ENCODE measurements at regions not wholly inside any gene's neighbourhood (a gene's known extent, or its start where the extent isn't known, plus 50 kb on each side); places are given as distances from the start of the nearest gene placed in this dataset.

DNA sequence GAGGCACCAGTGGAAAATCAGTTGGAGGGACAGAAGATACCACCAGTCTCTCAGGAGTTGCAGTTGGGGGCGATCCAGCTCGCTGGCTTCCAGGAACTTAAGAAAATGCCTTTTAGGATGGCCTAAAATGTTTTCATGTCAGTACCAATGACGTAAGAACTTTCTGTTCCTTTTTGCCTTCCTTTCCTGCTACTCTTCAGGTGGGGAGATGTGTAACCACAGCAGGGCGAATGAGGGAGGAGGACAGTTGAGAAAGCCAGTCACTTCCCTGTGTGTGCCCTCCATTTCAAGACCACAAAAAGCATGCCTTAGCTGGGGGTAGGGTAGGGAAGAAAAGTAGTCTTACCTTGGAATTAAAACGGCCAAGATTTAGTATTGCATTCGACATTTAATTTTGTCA lies 941.6 kb downstream of the NLGN4Y start:
- no peaks in the 10 kb centered on the region for H3K9me3 ChIP-seq
- H3K36me3 ChIP-seq, result no peaks in the 10 kb centered on the region
- no peaks in the 10 kb centered on the region for H3K27me3 ChIP-seq
- no peak overlapping the region for H3K27ac ChIP-seq
- intact Hi-C loops (cut with DNase I; ENCODE audit: low total_unique reads), result no loop called here
- DNase-seq, result no peak
- TF ChIP-seq, protein P1, sequence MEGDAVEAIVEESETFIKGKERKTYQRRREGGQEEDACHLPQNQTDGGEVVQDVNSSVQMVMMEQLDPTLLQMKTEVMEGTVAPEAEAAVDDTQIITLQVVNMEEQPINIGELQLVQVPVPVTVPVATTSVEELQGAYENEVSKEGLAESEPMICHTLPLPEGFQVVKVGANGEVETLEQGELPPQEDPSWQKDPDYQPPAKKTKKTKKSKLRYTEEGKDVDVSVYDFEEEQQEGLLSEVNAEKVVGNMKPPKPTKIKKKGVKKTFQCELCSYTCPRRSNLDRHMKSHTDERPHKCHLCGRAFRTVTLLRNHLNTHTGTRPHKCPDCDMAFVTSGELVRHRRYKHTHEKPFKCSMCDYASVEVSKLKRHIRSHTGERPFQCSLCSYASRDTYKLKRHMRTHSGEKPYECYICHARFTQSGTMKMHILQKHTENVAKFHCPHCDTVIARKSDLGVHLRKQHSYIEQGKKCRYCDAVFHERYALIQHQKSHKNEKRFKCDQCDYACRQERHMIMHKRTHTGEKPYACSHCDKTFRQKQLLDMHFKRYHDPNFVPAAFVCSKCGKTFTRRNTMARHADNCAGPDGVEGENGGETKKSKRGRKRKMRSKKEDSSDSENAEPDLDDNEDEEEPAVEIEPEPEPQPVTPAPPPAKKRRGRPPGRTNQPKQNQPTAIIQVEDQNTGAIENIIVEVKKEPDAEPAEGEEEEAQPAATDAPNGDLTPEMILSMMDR (IDR thresholded peaks at IDR 0.05), result no peak
- no peak overlapping the region for H3K4me3 ChIP-seq
- no peaks in the 10 kb centered on the region for H3K4me1 ChIP-seq

DNA sequence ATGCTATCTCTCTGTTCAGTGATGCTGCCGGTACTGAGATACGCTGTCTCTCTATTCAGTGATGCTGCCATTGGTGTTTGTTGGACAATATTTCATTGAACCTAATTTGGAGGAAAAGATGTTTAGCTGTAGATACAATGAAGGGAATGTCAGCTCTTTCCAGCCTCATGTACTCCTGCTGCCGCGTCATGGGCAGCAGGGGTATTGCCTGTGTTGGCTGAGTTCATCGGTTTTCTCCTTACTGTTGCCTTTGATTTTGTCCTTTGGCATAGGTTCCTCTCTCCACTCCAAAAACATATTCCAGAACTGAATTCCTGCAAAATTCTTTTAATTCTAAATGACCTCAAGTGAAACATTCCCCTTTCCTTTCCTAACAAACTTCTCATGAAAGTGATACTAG lies 942.6 kb downstream of the NLGN4Y start:
- Histone ChIP-seq H3K9me3 (no peaks in the 10 kb centered on the region), H3K4me1 (peaks cover 0 to 5% (median 0%) of the 10 kb centered on the region in 4 donors), H3K27ac (no peak overlapping the region), H3K36me3 (no peaks in the 10 kb centered on the region), H3K4me3 (no peak overlapping the region), H3K27me3 (no peaks in the 10 kb centered on the region)
- no peak for DNase-seq
- intact Hi-C loops (cut with DNase I; ENCODE audit: low total_unique reads), result no loop called here
- TF ChIP-seq, protein P1 (IDR thresholded peaks at IDR 0.05), result peak in 1 of 2 experiments; percentile 34

DNA sequence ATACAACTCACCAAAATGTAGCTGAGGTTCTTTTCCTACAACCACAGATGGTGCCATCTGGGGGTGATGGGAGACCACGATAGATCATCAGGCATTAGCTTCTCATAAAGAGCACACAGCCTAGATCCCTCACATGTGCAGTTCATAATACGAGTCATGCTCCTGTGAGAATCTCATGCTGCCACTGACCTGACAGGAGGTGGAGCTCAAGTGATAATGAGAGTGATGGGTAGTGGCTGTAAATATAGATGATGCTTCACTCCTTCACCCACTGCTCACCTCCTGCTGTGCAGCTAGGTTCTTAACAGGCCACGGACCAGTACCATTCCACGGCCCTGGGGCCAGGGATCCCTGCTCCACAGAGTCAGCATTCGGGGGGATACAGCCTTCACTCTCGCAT lies 943.8 kb downstream of the NLGN4Y start:
- TF ChIP-seq, protein P1 (IDR thresholded peaks at IDR 0.05), result no peak
- Histone ChIP-seq H3K4me3 (no peak overlapping the region), H3K27ac (no peak overlapping the region), H3K27me3 (no peaks in the 10 kb centered on the region), H3K9me3 (no peaks in the 10 kb centered on the region), H3K36me3 (no peaks in the 10 kb centered on the region), H3K4me1 (peaks cover 0 to 5% (median 0%) of the 10 kb centered on the region in 4 donors)
- DNase-seq, result no peak
- intact Hi-C loops (cut with DNase I; ENCODE audit: low total_unique reads), result no loop called here

DNA sequence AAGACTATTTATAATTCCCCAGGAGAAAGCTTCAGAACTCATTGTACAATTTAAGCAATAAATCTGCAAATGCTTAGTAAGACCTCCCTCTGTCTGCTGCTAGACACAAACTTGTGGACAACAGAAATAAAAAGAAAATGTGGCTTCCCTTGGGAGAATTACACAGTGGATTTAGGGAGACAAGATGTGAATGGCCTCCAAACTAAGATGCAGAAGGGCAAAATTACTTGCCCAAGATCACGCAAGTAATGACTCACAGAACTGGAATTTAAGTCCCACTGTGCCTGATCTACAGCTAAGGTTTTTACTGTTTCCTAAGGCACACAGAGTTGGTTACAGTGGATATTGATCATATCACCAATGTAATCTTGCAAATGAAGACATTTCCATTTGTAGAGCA lies 947.0 kb downstream of the NLGN4Y start:
- no peaks in the 10 kb centered on the region for H3K36me3 ChIP-seq
- intact Hi-C loops (cut with DNase I; ENCODE audit: low total_unique reads), result no loop called here
- peaks cover 0 to 5% (median 0%) of the 10 kb centered on the region in 4 donors for H3K4me1 ChIP-seq
- no peak for DNase-seq
- no peak overlapping the region for H3K4me3 ChIP-seq
- no peaks in the 10 kb centered on the region for H3K27me3 ChIP-seq
- H3K9me3 ChIP-seq, result no peaks in the 10 kb centered on the region
- H3K27ac ChIP-seq, result no peak overlapping the region
- TF ChIP-seq, protein P1 (IDR thresholded peaks at IDR 0.05), result no peak

DNA sequence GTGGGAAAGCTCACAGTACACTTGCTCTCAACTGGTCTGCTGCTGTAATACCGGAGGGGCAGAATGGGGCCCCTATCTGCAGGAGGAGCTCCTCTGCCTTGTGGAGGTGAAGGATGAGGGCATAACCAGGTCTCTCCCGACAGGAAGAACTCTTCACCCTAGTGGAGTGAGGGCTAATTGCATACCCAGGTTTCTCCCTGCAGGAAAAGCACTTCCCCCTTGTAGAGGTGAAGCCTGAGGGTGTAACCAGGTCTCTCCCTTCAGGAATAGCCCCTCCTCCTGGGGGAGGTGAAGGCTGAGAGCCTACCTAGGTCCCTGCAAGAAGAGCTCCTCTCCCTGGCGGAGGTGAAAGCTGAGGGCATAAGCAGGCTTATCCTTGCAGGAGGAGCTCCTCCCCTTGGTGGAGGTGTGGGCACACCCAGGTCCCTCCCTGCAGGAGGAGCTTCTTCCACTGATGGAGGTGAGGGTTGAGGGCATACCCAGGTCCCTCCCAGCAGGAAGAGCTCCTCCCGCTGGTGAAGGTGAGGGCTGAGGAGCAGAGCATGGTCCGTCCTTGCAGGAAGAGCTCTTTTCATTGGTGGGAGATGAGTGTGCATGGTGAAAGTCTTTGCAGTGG lies 954.1 kb downstream of the NLGN4Y start:
- intact Hi-C loops (cut with DNase I; ENCODE audit: low total_unique reads), result no loop called here

More for the DNA sequence above, 954.1 kb downstream of the NLGN4Y start:
- no peaks in the 10 kb centered on the region for H3K27me3 ChIP-seq
- H3K36me3 ChIP-seq, result no peaks in the 10 kb centered on the region
- no peaks in the 10 kb centered on the region for H3K9me3 ChIP-seq
- no peak overlapping the region for H3K27ac ChIP-seq
- no peak overlapping the region for H3K4me3 ChIP-seq
- no peaks in the 10 kb centered on the region for H3K4me1 ChIP-seq
- DNase-seq, result no peak
- TF ChIP-seq, protein P1 (IDR thresholded peaks at IDR 0.05), result no peak

Data from tibial artery (tissue), 4 donors.